GM18858 (cell line): ENCODE measurements at regions not wholly inside any gene's neighbourhood (a gene's known extent, or its start where the extent isn't known, plus 50 kb on each side); places are given as distances from the start of the nearest gene placed in this dataset.

Source experiments
- ATAC-seq: cut with Tn5 transposase; IDR thresholded peaks from one replicate; pipeline ENCODE4 v1.9.1; 2021; ENCODE audit not compliant: unreplicated experiment

GRCh38 chr1:199264911-199265310, 626.1 kb downstream of the PTPRC start:
- no peak for ATAC-seq

GRCh38 chr1:199265319-199265718, 626.5 kb downstream of the PTPRC start:
- no peak for ATAC-seq

GRCh38 chr1:199269241-199269640, 630.4 kb downstream of the PTPRC start:
- no peak for ATAC-seq

- ATAC-seq: no peak
These were observed 633.3 kb downstream of the PTPRC start for GRCh38 chr1:199272139-199272544.

- ATAC-seq: peak; percentile 73
These were observed 633.8 kb downstream of the PTPRC start for GRCh38 chr1:199272628-199273086.

- ATAC-seq: no peak
These were observed 635.1 kb downstream of the PTPRC start for GRCh38 chr1:199273837-199274379.

- ATAC-seq: no peak
These were observed 640.2 kb downstream of the PTPRC start for GRCh38 chr1:199279067-199279466.

GRCh38 chr1:199279872-199280645, 641.2 kb downstream of the PTPRC start:
- ATAC-seq: peak; percentile 79

- no peak for ATAC-seq
These were observed 644.0 kb downstream of the PTPRC start for GRCh38 chr1:199282751-199283305.

- ATAC-seq: no peak
These were observed 645.0 kb downstream of the PTPRC start for GRCh38 chr1:199283794-199284193.

GRCh38 chr1:199287206-199287605, 648.4 kb downstream of the PTPRC start:
- ATAC-seq: no peak

- no peak for ATAC-seq
These were observed 648.8 kb downstream of the PTPRC start for GRCh38 chr1:199287647-199288046.

- ATAC-seq: no peak
These were observed 651.3 kb downstream of the PTPRC start for GRCh38 chr1:199290186-199290585.

GRCh38 chr1:199291022-199291740, 652.3 kb downstream of the PTPRC start:
- no peak for ATAC-seq

GRCh38 chr1:199292896-199293295, 654.1 kb downstream of the PTPRC start:
- ATAC-seq: no peak

GRCh38 chr1:199295107-199295506, 656.3 kb downstream of the PTPRC start:
- ATAC-seq: no peak

GRCh38 chr1:199297174-199297573, 658.3 kb downstream of the PTPRC start:
- no peak for ATAC-seq

- no peak for ATAC-seq
These were observed 659.0 kb downstream of the PTPRC start for GRCh38 chr1:199297887-199298286.

GRCh38 chr1:199298825-199299224, 660.0 kb downstream of the PTPRC start:
- no peak for ATAC-seq

- ATAC-seq: no peak
These were observed 662.8 kb downstream of the PTPRC start for GRCh38 chr1:199301472-199302217.

GRCh38 chr1:199302554-199302953, 663.7 kb downstream of the PTPRC start:
- no peak for ATAC-seq
